ENCODE measurements at regions not wholly inside any gene's neighbourhood (a gene's known extent, or its start where the extent isn't known, plus 50 kb on each side); places are given as distances from the start of the nearest gene placed in this dataset.

DNA sequence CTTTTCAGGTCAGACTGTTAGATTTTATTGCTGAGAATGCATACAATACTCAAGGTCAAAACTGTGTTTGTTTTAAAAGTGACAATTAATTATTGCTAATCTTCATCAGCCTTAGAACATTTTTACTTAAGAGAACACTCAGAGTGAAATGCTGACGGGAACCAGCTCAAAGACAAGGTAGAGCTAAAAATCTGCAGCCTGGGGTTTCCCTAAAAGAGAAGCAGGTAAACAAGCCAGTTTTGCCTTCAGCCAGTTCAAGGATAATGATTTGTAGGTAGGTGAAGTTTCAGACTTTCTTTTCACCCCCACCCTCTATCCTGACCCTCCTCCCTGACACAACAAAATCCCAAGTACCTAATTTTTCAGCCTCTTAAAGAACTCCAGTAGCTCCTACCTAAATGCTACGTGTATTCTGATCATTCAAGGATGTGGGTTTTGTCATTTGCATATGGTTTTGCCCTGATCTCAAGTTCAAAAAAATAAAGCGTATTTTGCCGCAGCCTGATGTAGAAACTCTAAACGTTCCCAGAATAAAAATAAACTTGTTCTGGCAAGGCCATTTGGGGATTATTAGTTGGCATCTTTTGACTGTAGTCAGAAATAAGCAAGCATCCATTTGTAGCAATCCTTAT, 407.2 kb downstream of the EFNA5 start:
- Mint-ChIP-seq H3K36me3 (ENCODE audit: insufficient read depth) (no peaks in the 10 kb centered on the region), H3K4me3 (no peak overlapping the region), H3K9me3 (no peaks in the 10 kb centered on the region), H3K27me3 (ENCODE audit: low read depth) (no peaks in the 10 kb centered on the region), H3K4me1 (ENCODE audit: low read depth) (no peaks in the 10 kb centered on the region)
- no peak for ATAC-seq
- DNase-seq = no peak

- no peaks in the 10 kb centered on the region for H3K27me3 Mint-ChIP-seq (ENCODE audit: low read depth)
- H3K9me3 Mint-ChIP-seq = no peaks in the 10 kb centered on the region
- H3K4me3 Mint-ChIP-seq = no peak overlapping the region
- DNase-seq (no peak), ATAC-seq (no peak)
- H3K36me3 Mint-ChIP-seq (ENCODE audit: insufficient read depth) = no peaks in the 10 kb centered on the region
- no peaks in the 10 kb centered on the region for H3K4me1 Mint-ChIP-seq (ENCODE audit: low read depth)
These were observed 412.7 kb downstream of the EFNA5 start for GRCh38 chr5:107257885-107258520.

GRCh38 chr5:107254902-107255234, 415.9 kb downstream of the EFNA5 start:
- Mint-ChIP-seq H3K4me3 (no peak overlapping the region), H3K4me1 (ENCODE audit: low read depth) (no peaks in the 10 kb centered on the region), H3K9me3 (no peaks in the 10 kb centered on the region), H3K27me3 (ENCODE audit: low read depth) (no peaks in the 10 kb centered on the region), H3K36me3 (ENCODE audit: insufficient read depth) (no peaks in the 10 kb centered on the region)
- ATAC-seq (no peak), DNase-seq (no peak)

- ATAC-seq = no peak
- no peaks in the 10 kb centered on the region for H3K4me1 Mint-ChIP-seq (ENCODE audit: low read depth)
- no peak for DNase-seq
- H3K27me3 Mint-ChIP-seq (ENCODE audit: low read depth) = no peaks in the 10 kb centered on the region
- no peak overlapping the region for H3K4me3 Mint-ChIP-seq
- H3K9me3 Mint-ChIP-seq = no peaks in the 10 kb centered on the region
- no peaks in the 10 kb centered on the region for H3K36me3 Mint-ChIP-seq (ENCODE audit: insufficient read depth)
These were observed 416.4 kb downstream of the EFNA5 start for GRCh38 chr5:107254214-107254901.

- H3K4me3 Mint-ChIP-seq = no peak overlapping the region
- H3K9me3 Mint-ChIP-seq = no peaks in the 10 kb centered on the region
- ATAC-seq = no peak
- no peaks in the 10 kb centered on the region for H3K4me1 Mint-ChIP-seq (ENCODE audit: low read depth)
- DNase-seq = no peak
- no peaks in the 10 kb centered on the region for H3K27me3 Mint-ChIP-seq (ENCODE audit: low read depth)
- no peaks in the 10 kb centered on the region for H3K36me3 Mint-ChIP-seq (ENCODE audit: insufficient read depth)
These were observed 417.5 kb downstream of the EFNA5 start for GRCh38 chr5:107253246-107253645.

GRCh38 chr5:107251151-107251550, 419.6 kb downstream of the EFNA5 start:
- Mint-ChIP-seq H3K36me3 (ENCODE audit: insufficient read depth) (no peaks in the 10 kb centered on the region), H3K9me3 (no peaks in the 10 kb centered on the region), H3K27me3 (ENCODE audit: low read depth) (no peaks in the 10 kb centered on the region), H3K4me1 (ENCODE audit: low read depth) (no peaks in the 10 kb centered on the region), H3K4me3 (no peak overlapping the region)
- ATAC-seq (no peak), DNase-seq (no peak)

- Mint-ChIP-seq H3K4me3 (no peak overlapping the region), H3K4me1 (ENCODE audit: low read depth) (no peaks in the 10 kb centered on the region), H3K9me3 (no peaks in the 10 kb centered on the region), H3K36me3 (ENCODE audit: insufficient read depth) (no peaks in the 10 kb centered on the region), H3K27me3 (ENCODE audit: low read depth) (no peaks in the 10 kb centered on the region)
- no peak for ATAC-seq
- DNase-seq = no peak
These were observed 422.6 kb downstream of the EFNA5 start for GRCh38 chr5:107248066-107248695.

- Mint-ChIP-seq H3K4me3 (no peak overlapping the region), H3K27me3 (ENCODE audit: low read depth) (no peaks in the 10 kb centered on the region), H3K36me3 (ENCODE audit: insufficient read depth) (no peaks in the 10 kb centered on the region), H3K4me1 (ENCODE audit: low read depth) (no peaks in the 10 kb centered on the region), H3K9me3 (no peaks in the 10 kb centered on the region)
- no peak for ATAC-seq
- DNase-seq = no peak
These were observed 423.3 kb downstream of the EFNA5 start for GRCh38 chr5:107247427-107247826.

DNA sequence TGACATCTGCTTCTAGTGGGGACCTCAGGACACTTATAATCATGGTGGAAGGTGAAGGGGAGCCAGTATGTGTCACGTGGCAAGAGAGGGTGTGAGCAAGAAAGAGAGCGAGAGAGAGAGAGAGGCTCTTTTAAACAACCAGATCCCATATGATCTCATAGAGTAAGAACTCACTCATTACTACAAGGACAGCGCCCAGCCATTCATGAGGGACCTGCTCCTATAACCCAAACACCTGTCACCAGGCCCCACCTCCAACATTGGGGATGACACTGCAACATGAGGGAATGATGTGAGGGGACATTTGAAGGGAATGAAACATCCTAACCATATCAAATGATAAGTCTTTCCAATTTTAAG, 427.5 kb downstream of the EFNA5 start:
- no peak for ATAC-seq
- H3K4me3 Mint-ChIP-seq = no peak overlapping the region
- H3K9me3 Mint-ChIP-seq = peaks cover 4% of the 10 kb centered on the region
- no peaks in the 10 kb centered on the region for H3K36me3 Mint-ChIP-seq (ENCODE audit: insufficient read depth)
- H3K27me3 Mint-ChIP-seq (ENCODE audit: low read depth) = no peaks in the 10 kb centered on the region
- DNase-seq = no peak
- H3K4me1 Mint-ChIP-seq (ENCODE audit: low read depth) = no peaks in the 10 kb centered on the region

- Mint-ChIP-seq H3K9me3 (peaks cover 4% of the 10 kb centered on the region), H3K4me3 (no peak overlapping the region), H3K27me3 (ENCODE audit: low read depth) (no peaks in the 10 kb centered on the region), H3K4me1 (ENCODE audit: low read depth) (no peaks in the 10 kb centered on the region), H3K36me3 (ENCODE audit: insufficient read depth) (no peaks in the 10 kb centered on the region)
- no peak for ATAC-seq
- no peak for DNase-seq
These were observed 428.1 kb downstream of the EFNA5 start for GRCh38 chr5:107242411-107243219.

- DNase-seq = no peak
- no peak for ATAC-seq
- Mint-ChIP-seq H3K36me3 (ENCODE audit: insufficient read depth) (no peaks in the 10 kb centered on the region), H3K4me1 (ENCODE audit: low read depth) (no peaks in the 10 kb centered on the region), H3K27me3 (ENCODE audit: low read depth) (no peaks in the 10 kb centered on the region), H3K9me3 (peaks cover 4% of the 10 kb centered on the region), H3K4me3 (no peak overlapping the region)
These were observed 428.9 kb downstream of the EFNA5 start for GRCh38 chr5:107241841-107242240.

DNA sequence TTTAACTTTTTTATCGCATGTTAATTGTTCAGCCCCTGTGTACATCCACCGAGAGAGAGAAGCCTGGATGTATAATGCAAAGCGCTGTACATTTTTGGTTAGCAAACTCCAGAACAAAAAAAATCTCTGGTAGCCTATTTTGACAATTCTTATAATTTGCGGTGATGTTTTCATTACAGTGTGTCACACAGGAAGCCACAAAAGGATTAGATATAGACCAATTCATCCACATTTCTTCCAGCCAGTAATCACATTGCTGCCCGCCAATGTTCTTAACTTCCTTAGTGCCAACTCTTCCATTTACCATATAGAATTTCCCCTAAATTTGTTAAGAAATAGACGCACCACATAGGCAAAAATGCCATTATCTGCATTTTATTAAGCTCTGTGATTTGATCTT, 435.6 kb downstream of the EFNA5 start:
- H3K4me1 Mint-ChIP-seq (ENCODE audit: low read depth) = no peaks in the 10 kb centered on the region
- ATAC-seq (no peak), DNase-seq (no peak)
- H3K9me3 Mint-ChIP-seq = peaks cover 4% of the 10 kb centered on the region
- no peaks in the 10 kb centered on the region for H3K36me3 Mint-ChIP-seq (ENCODE audit: insufficient read depth)
- no peaks in the 10 kb centered on the region for H3K27me3 Mint-ChIP-seq (ENCODE audit: low read depth)
- H3K4me3 Mint-ChIP-seq = no peak overlapping the region

DNA sequence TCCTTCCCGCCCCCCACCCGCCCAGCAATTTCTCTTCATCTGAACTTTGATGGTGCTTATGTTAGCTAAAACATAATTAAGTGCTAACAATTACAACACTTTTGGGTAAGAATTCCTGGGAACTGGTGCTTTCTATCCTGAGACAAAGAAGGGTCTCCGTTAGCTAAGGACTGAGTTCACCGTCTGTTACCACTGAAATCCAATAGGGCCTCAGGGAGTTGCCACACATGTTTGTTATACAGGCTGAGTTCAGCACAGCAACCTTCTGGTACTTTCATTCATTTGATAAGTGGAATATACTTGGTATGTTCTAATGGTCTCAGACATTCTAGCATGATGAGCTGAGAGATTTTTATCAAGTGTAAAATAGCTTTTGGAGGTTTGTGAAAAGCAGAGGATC, 437.9 kb downstream of the EFNA5 start:
- Mint-ChIP-seq H3K4me1 (ENCODE audit: low read depth) (no peaks in the 10 kb centered on the region), H3K36me3 (ENCODE audit: insufficient read depth) (no peaks in the 10 kb centered on the region), H3K4me3 (no peak overlapping the region), H3K9me3 (no peaks in the 10 kb centered on the region), H3K27me3 (ENCODE audit: low read depth) (no peaks in the 10 kb centered on the region)
- ATAC-seq (no peak), DNase-seq (no peak)

DNA sequence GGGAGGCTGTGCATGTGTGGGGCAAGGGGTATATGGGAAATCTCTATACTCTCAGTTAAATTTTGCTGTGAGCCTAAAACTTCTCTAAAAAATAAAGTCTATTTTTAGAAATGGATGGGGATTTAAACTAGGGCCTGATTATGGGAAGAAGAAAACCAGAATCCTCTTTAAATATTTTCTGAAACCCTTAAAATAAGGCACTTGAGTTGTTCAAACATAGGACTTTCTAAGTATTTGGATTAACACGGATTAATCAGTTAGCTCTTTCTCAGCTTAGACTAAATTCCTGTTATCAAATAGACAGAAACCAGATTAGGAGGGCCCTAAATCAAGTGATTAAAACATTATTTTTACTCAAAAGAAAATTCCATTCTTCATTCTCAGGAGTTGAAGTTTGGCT, 438.4 kb downstream of the EFNA5 start:
- Mint-ChIP-seq H3K4me3 (no peak overlapping the region), H3K36me3 (ENCODE audit: insufficient read depth) (no peaks in the 10 kb centered on the region), H3K9me3 (no peaks in the 10 kb centered on the region), H3K27me3 (ENCODE audit: low read depth) (no peaks in the 10 kb centered on the region), H3K4me1 (ENCODE audit: low read depth) (no peaks in the 10 kb centered on the region)
- DNase-seq = no peak
- ATAC-seq = no peak
